COLO829 (cell line): ENCODE measurements at regions not wholly inside any gene's neighbourhood (a gene's known extent, or its start where the extent isn't known, plus 50 kb on each side); places are given as distances from the start of the nearest gene placed in this dataset.
"Not testable (repeated sequence)": the region's sequence is repeated elsewhere in the genome, so short reads cannot be mapped to it uniquely, and the experiment has no call there.

Experiments
- DNase-seq: peaks from one replicate; pipeline ENCODE4 v3.0.0; 2012; ENCODE audit warnings: low spot score

GRCh38 chr18:60015826-60016225 is 116.0 kb downstream of the PMAIP1 start:
- not testable (repeated sequence) for DNase-seq

- not testable (repeated sequence) for DNase-seq
Observed at GRCh38 chr18:60013148-60013547, 113.4 kb downstream of the PMAIP1 start.

GRCh38 chr18:60010984-60011383 is 111.2 kb downstream of the PMAIP1 start:
- no peak for DNase-seq

- DNase-seq, result no peak
Observed at GRCh38 chr18:60010513-60010912, 110.7 kb downstream of the PMAIP1 start.

GRCh38 chr18:60007661-60008060 is 107.9 kb downstream of the PMAIP1 start:
- no peak for DNase-seq

- no peak for DNase-seq
Observed at GRCh38 chr18:60003610-60004185, 103.9 kb downstream of the PMAIP1 start.

- peak; percentile 44 for DNase-seq
Observed at GRCh38 chr18:59996370-59996966, 96.7 kb downstream of the PMAIP1 start.

GRCh38 chr18:59994357-59994756 is 94.6 kb downstream of the PMAIP1 start:
- no peak for DNase-seq

GRCh38 chr18:59993560-59993959 is 93.8 kb downstream of the PMAIP1 start:
- DNase-seq, result peak; percentile 40

- no peak for DNase-seq
Observed at GRCh38 chr18:59990121-59990823, 90.5 kb downstream of the PMAIP1 start.

- peak; percentile 55 for DNase-seq
Observed at GRCh38 chr18:59988098-59988706, 88.4 kb downstream of the PMAIP1 start.

GRCh38 chr18:59987102-59987501 is 87.3 kb downstream of the PMAIP1 start:
- DNase-seq, result no peak

GRCh38 chr18:59986139-59986538 is 86.3 kb downstream of the PMAIP1 start:
- no peak for DNase-seq

- DNase-seq, result no peak
Observed at GRCh38 chr18:59985289-59985688, 85.5 kb downstream of the PMAIP1 start.

- no peak for DNase-seq
Observed at GRCh38 chr18:59983506-59983905, 83.7 kb downstream of the PMAIP1 start.

- DNase-seq, result no peak
Observed at GRCh38 chr18:59980188-59980637, 80.4 kb downstream of the PMAIP1 start.

GRCh38 chr18:59971871-59972428 is 72.2 kb downstream of the PMAIP1 start:
- DNase-seq, result no peak

- DNase-seq, result not testable (repeated sequence)
Observed at GRCh38 chr18:59971144-59971543, 71.3 kb downstream of the PMAIP1 start.

GRCh38 chr18:59969477-59970028 is 69.8 kb downstream of the PMAIP1 start:
- DNase-seq, result not testable (repeated sequence)

- DNase-seq, result no peak
Observed at GRCh38 chr18:59968583-59968982, 68.8 kb downstream of the PMAIP1 start.

- DNase-seq, result no peak
Observed at GRCh38 chr18:59967878-59968277, 68.1 kb downstream of the PMAIP1 start.

- DNase-seq, result no peak
Observed at GRCh38 chr18:59966913-59967312, 67.1 kb downstream of the PMAIP1 start.
